Activated T-cell treated with anti-CD3 and anti-CD28 coated beads, Interleukin-2, amount 50 U/mL, for 1 hour (primary cell): ENCODE measurements at regions not wholly inside any gene's neighbourhood (a gene's known extent, or its start where the extent isn't known, plus 50 kb on each side); places are given as distances from the start of the nearest gene placed in this dataset.
"Not testable (repeated sequence)": the region's sequence is repeated elsewhere in the genome, so short reads cannot be mapped to it uniquely, and the experiment has no call there.

ENCODE experiments used
- DNase-seq: peaks from one replicate; pipeline ENCODE4 v3.0.0-alpha.2; 2020

GRCh38 chr10:29714096-29714874, 79.5 kb upstream of the SVIL start:
- no peak for DNase-seq

DNA sequence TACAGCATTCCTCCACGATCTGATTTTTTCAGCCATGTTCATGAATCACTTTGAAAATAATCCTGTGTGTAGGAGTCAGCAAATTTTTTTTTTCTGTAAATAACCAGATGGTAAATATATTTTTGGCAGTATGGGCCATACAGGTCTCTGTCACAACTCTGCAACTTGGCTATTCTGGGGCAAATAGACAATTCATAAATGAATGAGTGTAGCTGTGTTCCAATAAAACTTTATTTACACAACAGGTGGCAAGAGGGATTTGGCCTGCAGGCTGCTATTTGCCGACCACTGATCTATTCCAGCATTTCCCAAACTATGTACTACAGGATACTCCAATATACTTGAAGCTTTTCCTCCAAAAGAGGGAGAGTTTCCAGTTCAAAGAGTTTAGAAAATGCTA, 78.7 kb upstream of the SVIL start:
- no peak for DNase-seq

DNA sequence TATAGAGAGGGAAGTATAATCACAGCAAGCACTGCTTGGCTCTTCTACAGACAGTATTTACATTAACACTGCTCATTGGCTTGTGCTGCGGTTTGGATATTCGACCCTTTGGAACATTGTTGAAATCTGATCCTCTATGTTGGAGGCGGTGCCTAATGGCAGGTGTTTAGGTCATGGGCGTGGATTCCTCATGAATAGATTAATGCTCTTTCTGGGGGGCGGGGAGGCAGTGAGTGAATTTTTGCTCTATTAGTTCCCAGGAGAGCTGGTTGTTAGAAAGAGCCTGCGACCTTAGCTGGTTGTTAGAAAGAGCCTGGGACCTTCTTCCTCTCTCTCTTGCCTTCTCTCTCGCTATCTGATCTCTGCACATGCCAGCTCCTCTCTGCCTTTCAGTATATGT, 77.3 kb upstream of the SVIL start:
- no peak for DNase-seq

DNA sequence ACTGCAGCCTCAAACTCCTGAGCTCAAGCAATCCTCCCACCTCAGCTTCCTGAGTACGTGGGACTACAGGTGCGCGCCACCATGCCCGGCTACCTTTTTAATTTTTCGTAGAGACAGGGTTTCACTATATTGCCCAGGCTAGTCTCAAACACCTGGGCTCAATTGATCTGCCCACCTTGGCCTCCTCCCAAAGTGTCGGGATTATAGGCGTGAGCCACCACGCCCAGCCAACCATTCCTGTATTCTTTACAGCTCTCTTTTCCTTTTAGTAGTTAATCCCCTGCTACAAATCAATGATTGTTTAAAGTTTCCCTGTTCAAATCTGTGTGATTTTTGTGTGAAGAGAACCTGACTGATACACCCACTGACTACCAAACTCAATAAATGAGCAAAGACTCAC, 75.4 kb upstream of the SVIL start:
- no peak for DNase-seq

DNA sequence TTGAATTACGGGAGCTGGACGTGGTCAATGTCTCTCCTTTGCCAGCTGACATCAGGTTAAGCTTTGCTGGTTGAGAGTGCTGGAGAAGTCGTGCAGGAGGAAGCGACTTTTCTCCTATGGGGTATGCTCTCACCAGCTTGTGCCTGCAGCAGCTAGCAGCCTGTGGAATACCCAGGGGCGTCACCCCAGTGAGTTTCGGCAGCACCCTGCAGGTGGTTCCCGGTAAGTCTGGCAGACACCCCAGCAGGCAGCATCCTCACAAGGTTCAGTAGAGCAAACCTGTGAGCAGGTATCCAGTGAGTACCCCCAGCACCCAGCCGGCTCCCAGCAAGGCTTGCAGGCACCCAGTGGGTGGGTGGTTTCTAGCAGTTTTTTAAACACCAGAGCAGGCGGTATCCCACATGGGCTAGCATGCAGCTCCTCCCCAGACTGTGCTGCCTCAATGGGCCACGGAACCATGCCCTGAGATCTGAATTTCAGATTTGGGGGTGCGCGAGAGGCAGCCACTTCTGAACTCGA, 74.8 kb upstream of the SVIL start:
- DNase-seq: no peak

GRCh38 chr10:29703271-29703670, 68.5 kb upstream of the SVIL start:
- no peak for DNase-seq

GRCh38 chr10:29702273-29703164, 67.7 kb upstream of the SVIL start:
- DNase-seq: no peak

DNA sequence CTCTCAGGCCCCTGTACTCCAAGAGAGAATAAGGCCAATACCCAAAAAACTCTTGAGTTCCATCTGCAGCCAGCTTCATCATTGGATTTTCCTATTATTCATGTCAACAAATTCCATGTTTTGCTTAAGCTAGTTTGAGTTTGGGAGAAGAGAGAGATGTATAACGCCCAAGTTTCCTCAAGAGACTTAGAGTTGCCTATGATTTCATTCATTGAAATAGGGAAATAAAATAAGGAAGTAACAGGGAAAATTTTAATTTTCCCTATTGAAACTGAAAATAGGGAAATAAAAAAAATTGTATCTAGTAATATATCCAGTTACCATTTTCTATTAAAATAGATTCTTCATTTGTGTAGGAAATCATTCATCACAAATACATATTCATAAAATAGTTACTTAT, 66.5 kb upstream of the SVIL start:
- no peak for DNase-seq

DNA sequence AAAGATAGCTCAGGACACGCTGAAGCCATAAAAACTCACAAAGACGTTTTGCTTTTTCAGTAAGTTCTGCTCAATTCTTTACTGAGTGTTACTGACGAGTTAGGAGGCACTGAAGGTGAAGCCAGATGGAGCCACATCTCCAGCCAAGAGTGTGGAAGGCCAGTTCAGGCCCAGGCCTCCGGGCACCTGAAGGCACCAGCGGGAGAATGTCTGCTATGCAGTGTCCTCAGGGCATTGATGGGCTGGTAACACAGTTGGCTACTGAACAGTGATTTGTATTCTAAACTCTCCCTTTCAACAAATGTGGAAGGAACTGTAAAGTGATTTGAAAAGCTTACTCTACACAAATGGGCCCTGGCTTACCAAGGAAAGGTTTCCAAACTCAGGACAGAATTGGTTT, 64.8 kb upstream of the SVIL start:
- DNase-seq: no peak

DNA sequence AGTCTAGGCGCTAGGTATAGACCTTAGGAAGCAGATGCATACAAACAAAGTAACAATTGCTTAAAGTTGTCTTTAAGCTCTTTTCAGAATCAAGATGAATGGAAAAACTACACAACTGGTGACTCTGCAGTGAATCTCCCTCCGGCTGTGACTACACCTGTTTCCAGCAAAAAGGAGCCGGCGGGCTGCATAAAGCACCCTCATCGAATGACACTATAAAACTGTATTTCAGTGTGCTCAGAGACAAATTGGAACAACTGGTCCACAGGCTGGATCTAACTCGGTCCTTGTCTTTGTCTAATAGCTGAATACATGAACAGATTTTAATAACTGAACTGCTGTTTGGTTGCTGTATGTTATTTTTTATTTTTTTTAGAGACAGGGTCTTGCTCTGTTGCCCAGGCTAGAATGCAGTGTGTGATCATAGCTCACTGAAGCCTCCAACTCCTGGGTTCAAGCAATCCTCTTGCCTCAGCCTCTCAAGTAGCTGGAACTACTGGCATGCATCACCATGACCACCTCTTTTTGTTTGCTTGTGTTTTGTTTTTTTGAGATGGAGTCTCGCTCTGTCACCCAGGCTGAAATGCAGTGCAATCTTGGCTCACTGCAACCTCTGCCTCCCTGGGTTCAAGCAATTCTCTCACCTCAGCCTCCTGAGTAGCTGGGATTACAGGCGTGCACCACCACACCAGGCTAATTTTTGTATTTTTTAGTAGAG, 64.2 kb upstream of the SVIL start:
- no peak for DNase-seq

DNA sequence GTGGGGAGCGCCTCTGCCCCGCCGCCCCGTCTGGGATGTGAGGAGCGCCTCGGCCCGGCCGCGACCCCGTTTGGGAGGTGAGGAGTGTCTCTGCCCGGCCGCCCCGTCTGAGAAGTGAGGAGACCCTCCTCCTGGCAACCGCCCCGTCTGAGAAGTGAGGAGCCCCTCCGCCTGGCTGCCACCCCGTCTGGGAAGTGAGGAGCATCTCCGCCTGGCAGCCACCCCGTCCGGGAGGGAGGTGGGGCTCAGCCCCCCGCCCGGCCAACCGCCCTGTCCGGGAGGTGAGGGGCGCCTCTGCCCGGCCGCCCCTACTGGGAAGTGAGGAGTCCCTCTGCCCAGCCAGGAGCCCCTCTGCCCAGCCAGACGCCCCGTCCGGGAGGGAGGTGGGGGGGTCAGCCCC, 61.8 kb upstream of the SVIL start:
- DNase-seq: not testable (repeated sequence)

DNA sequence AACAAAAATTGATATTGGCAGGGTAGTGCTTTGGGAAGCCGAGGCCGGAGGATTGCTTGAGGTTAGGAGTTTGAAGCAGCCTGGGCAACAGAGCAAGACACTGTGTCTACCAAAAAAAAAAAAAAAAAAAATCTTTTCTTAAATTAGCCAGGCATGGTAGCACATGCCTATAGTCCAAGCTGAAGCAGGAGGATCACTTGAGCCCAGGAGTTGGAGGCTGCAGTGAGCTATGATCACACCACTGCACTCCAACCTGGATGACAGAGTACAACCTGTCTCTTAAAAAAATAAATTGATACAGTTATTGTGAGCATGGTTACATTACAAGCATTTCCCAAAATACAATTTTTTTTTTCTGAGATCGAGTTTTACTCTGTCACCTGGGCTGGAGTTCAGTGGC, 59.4 kb upstream of the SVIL start:
- no peak for DNase-seq

DNA sequence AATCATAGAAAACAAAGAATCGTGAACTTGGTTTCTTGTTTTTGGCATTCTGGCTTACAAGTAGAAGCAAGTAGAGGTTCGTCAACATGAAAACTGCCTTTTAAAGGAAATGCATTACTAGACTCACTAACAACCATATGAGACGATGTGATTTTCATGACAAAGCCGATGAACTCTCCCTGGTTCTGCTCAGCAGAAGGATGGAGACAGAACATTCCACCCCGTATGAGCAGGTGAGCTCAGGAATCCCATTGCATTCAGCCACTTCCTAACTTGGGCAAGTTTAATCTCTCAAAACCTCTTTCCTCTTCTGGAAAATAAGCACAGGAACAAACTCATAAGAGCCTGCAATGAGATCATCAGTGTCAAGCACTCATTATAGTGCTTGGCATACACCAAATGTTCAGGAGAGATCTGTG, 57.4 kb upstream of the SVIL start:
- no peak for DNase-seq

- DNase-seq: no peak
These were observed 56.8 kb upstream of the SVIL start for GRCh38 chr10:29691564-29692072.

DNA sequence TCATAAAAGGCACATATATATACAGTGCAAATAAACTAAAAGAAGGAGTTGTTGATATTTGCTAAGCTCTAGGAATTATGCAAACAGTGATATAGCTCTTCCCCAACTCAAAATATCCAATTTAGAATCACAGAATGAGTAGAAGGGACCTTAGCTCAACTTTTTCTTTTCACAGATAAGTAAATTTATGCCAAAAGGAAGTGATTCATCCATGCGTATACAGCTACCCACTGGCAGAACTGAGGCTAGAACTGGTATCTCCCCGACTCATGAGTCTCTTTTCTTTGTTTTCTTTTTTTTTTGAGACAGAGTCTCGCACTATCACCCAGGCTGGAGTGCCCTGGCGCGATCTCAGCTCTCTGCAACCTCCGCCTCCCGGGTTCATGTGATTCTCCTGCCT, 54.2 kb upstream of the SVIL start:
- DNase-seq: no peak

GRCh38 chr10:29688230-29688661, 53.5 kb upstream of the SVIL start:
- no peak for DNase-seq

GRCh38 chr10:29687421-29688164, 52.8 kb upstream of the SVIL start:
- DNase-seq: no peak

DNA sequence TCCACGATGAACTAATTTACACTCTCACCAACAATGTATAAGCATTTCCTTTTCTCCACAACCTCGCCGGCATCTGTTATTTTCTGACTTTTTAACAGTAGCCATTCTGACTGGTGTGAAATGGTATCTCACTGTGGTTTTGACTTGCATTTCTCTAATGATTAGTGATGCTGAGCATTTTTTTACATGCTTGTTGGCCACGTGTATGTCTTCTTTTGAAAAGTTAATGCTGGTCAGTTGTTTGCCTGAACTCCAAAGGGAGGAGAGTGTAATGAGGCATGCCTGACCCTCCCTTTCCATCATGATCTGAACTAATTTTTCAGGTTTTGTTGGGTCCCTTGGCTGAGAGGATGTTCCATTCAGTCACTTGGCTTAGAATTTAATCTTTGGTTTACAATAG, 50.7 kb upstream of the SVIL start:
- DNase-seq: no peak
